NCI-H2227 treated with DMSO at 0.1 percent for 48 hours (cell line): ENCODE measurements at regions not wholly inside any gene's neighbourhood (a gene's known extent, or its start where the extent isn't known, plus 50 kb on each side); places are given as distances from the start of the nearest gene placed in this dataset.
"Not testable (repeated sequence)": the region's sequence is repeated elsewhere in the genome, so short reads cannot be mapped to it uniquely, and the experiment has no call there.

ENCODE experiments used
- DNase-seq: peaks from one replicate; lab custom pipeline; 2025; lab: John Stamatoyannopoulos, UW

GRCh38 chr11:67873223-67873622 is 130.7 kb downstream of the UNC93B1 start:
- DNase-seq: not testable (repeated sequence)

DNA sequence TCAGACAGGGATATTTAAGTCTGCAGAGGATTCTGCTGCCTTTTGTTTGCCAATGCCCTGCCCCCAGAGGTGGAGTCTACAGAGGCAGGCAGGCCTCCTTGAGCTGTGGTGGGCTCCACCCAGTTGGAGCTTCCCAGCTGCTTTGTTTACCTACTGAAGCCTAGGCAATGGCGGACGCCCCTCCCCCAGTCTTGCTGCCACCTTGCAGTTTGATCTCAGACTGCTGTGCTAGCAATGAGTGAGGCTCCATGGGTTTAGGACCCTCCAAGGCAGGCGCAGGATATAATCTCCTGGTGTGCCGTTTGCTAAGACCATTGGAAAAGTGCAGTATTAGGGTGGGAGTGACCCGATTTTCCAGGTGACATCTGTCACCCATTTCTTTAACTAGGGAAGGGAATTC is 132.7 kb downstream of the UNC93B1 start:
- not testable (repeated sequence) for DNase-seq

DNA sequence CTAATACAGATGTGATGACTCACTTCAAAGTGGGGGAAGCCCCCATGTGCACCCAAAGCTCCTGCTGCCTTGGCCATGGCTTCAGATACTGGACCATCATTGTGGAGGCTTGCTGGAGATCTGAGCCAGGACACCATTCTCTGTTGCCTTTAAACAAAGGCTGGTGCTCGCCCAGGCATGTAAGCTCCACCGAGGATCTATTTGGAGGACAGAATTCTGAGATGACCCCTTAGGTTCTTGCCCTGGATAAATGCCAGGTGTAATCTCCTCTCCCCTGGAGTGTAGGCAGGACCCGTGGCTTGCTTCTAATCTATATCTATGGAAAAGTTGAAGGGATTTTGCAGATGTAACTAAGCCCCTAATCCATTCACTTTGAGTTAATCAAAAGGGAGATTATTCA is 141.0 kb downstream of the UNC93B1 start:
- not testable (repeated sequence) for DNase-seq

GRCh38 chr11:67859513-67860161 is 144.3 kb downstream of the UNC93B1 start:
- DNase-seq: not testable (repeated sequence)

DNA sequence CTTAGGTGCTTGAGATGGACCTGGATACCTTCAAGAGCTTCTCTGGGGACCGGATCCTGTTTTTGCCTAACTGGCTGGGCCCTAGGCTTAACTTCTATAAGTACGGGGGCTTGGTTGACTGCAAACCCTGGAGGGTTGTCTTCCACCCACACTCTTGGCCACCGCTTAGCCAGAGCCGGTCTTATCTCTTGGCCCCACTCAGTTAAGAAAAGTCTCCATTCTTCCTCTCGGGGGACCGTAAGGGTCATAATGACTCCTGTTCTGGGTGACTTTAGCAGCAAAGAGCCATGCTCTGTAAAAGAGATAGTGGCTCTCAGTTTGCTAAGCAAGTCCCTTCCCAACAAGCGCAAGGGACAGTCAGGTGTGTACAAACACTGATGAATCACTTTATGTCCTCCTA is 153.2 kb downstream of the UNC93B1 start:
- DNase-seq: not testable (repeated sequence)

DNA sequence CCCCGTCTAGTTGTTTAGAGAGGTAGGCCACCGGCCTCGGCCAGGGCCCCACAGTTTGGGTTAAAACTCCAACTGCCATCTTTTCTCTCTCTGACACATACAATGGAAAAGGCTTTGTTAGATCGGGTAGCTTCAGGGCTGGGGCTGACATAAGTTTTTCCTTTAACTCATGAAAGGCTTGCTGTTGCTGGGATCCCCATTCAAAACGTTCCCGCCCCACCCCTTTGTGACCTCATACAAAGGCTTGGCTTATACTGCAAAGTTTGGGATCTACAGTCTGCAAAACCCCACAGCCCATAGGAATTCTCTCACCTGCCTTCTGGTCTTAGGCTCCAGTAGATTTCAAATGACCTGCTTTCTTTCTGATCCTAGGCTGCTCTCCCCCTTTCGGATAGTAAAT is 154.1 kb downstream of the UNC93B1 start:
- DNase-seq: not testable (repeated sequence)

GRCh38 chr11:67847896-67848875 is 155.7 kb downstream of the UNC93B1 start:
- not testable (repeated sequence) for DNase-seq

GRCh38 chr11:67846303-67846702 is 157.6 kb downstream of the UNC93B1 start:
- DNase-seq: not testable (repeated sequence)

DNA sequence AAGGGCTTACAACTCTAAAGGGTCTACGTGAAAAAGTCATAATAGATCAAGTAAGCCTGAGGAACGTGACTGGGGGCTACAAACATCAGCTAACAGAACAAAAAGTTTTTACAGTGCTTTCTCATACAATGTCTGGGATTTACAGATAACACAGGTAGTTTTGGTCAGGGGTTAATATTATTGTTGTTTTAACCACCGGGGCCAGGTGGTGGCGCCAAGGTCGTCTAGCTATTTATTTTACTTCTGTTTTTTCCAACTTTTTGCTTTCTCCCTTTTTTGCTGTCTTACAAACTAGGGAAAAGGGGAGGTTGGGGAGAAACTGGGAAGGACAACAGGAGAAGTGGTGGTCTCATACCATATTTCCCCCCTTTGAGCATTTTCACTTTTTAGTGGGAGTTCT is 158.6 kb downstream of the UNC93B1 start:
- DNase-seq: not testable (repeated sequence)

DNA sequence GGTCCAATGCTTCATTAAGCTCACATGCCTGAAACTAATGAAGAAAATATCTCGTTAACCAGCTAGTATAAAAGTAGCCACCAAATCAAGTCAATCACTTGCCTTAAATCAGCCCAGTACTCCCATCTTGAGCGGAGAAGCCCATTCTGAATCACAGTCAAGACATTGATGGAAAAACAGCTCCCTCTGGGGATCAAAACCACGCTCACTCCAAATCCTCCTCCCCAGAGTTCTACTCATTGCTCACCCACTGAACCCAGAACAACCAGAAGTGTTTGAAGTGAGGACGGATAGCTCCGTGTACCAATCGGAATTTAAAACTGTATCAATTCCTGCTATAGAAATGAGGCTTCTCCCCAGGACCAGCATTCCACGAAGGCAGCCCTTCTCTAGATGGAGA is 163.3 kb downstream of the UNC93B1 start:
- DNase-seq: not testable (repeated sequence)

- DNase-seq: not testable (repeated sequence)
These were observed 155.7 kb upstream of the ALDH3B2 start for GRCh38 chr11:67830152-67830551.

GRCh38 chr11:67826951-67827296 is 152.5 kb upstream of the ALDH3B2 start:
- DNase-seq: not testable (repeated sequence)

GRCh38 chr11:67826028-67826950 is 151.9 kb upstream of the ALDH3B2 start:
- DNase-seq: peak; percentile 92

GRCh38 chr11:67824861-67825260 is 150.4 kb upstream of the ALDH3B2 start:
- DNase-seq: not testable (repeated sequence)

DNA sequence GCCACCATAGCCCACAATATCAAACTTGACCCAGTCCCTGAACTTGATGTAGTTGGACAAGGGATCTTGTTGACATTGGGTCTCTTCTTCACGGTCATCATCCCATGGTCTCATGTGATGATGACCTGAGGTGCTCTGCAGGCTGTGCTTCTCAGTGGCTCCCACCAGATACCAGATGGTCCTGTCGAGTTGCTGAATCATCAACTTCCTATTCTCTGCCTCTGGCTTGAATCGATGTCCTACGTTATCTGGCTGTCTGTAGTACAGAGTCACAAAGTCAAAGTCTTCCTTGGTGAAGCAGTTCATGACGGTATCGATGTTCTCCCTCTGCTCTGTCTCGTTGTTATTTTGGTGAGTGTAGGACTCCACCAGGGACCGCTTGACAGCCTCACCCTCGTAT is 145.7 kb upstream of the ALDH3B2 start:
- DNase-seq: no peak

GRCh38 chr11:67817558-67817957 is 143.1 kb upstream of the ALDH3B2 start:
- DNase-seq: not testable (repeated sequence)

DNA sequence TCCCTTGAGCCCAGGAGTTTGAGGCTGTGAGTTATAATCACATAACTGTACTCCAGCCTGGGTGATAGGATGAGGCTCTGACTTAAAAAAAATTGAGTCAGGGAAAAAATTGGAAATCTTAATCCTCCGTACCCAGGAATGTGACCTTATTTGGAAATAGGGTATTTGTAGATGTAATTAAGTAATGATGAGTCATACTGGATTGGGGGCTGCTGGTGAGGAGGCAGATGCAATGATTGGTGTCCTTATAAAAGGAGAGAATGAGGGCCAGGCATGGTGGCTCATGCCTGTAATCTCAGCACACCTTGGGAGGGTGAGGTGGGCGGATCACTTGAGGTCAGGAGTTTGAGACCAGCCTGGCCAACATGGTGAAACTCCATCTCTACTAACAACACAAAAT is 134.9 kb upstream of the ALDH3B2 start:
- not testable (repeated sequence) for DNase-seq

- DNase-seq: not testable (repeated sequence)
These were observed 133.5 kb upstream of the ALDH3B2 start for GRCh38 chr11:67807896-67808295.

DNA sequence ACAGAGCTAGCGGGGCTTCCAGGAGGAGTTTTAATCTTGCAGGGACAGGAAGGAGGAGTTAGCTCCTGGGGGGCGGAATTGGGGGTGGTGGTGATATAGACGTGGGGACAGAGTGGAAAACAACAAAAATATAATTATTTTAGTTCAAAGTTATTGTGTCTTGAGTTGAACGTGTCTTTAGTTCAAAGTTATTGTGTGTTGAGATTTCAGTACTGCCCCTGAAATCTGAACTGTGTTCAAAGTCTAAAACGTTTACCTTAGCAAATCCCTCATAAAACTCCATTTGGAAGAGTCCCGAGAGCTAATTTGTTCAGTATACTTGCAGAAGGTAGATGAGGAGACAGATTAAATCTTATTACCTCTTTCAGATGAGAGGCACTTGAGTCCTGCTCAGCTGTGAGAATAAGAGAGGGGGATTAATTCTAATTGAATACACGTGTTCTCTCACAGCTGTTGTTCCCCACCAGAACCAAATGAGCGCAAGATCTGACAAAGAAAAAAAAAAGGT is 132.4 kb upstream of the ALDH3B2 start:
- not testable (repeated sequence) for DNase-seq

DNA sequence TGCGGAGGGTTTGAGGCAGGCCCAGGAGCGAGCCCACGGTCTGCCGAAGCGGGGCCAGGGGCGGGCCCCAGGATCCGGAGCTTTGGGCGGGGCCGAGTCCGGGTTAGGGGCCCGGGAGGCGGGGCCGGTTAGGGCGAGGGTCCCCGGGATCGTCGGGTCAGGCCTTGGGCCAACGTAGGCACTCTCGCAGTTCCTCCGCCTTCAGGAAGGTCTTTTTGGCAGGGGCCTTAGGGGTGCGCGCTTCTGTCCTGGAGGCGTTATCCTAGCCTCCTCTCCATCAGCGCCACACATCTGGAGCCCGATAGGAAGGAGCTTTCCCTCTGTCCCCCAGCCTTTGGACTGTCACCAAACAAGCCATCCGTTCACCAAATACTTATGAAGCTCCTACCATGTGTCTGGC is 131.8 kb upstream of the ALDH3B2 start:
- not testable (repeated sequence) for DNase-seq

GRCh38 chr11:67805253-67806126 is 131.1 kb upstream of the ALDH3B2 start:
- DNase-seq: peak; percentile 91
